SK-N-SH (cell line): ENCODE measurements at regions not wholly inside any gene's neighbourhood (a gene's known extent, or its start where the extent isn't known, plus 50 kb on each side); places are given as distances from the start of the nearest gene placed in this dataset.

Experiments used
- CTCF ChIA-PET: fragments of 300-600, 350-600 bp; formaldehyde crosslinking; extraction: SDS; loops from one replicate; lab custom pipeline; 2021; lab: Yijun Ruan, JAX
- POLR2A ChIA-PET: fragments of 350-600 bp; sonication (Branson Sonifier 250); formaldehyde crosslinking; extraction: SDS; loops from one replicate; lab custom pipeline; 2020; ENCODE audit warnings: antibody characterized with exemption, inconsistent platforms; lab: Yijun Ruan, JAX
- DNase-seq: peaks from one replicate; pipeline ENCODE4 v3.0.0; 2012
- H2AFZ ChIP-seq: fragments of 200-600 bp; sonication (generic); 2 replicates; pipeline ENCODE4 v1.8.1; 2016; ENCODE audit warnings: antibody characterized with exemption, mild to moderate bottlenecking, low read depth
- H3F3A ChIP-seq: fragments of 200-600 bp; sonication (generic); replicated peaks from 2 replicates; pipeline ENCODE3; 2016; ENCODE audit warnings: antibody characterized with exemption, mild to moderate bottlenecking; ENCODE audit not compliant: insufficient read depth
- H3K27ac ChIP-seq, 2 experiments: fragments of 200-500 bp in 1 of 2; fragments of 200-600 bp in 1 of 2; sonication (Bioruptor generic) in 1 of 2; sonication (generic), shearing (Covaris generic) in 1 of 2; 2 replicates each; pipeline versions ENCODE4 v1.5.1 to v1.6.1; 2014 to 2016; ENCODE audit warnings: low read depth in 2 of 2, inconsistent platforms in 1 of 2, low read length in 1 of 2, mild to moderate bottlenecking in 1 of 2, mixed read lengths in 1 of 2
- H3K27me3 ChIP-seq: fragments of 200-600 bp; sonication (generic), shearing (Covaris generic); 2 replicates; pipeline ENCODE4 v1.6.1; 2016; ENCODE audit warnings: mixed run types; ENCODE audit not compliant: insufficient read depth
- H3K36me3 ChIP-seq, 2 experiments: fragments of 200-500 bp in 1 of 2; fragments of 200-600 bp in 1 of 2; sonication (Bioruptor generic) in 1 of 2; sonication (generic) in 1 of 2; replicated peaks in 1 of 2; 2 replicates each; pipeline versions ENCODE3 to v1.5.1; 2014 to 2016; ENCODE audit warnings: low read length in 1 of 2, mild to moderate bottlenecking in 1 of 2; ENCODE audit not compliant: insufficient read depth in 2 of 2, control insufficient read depth in 1 of 2
- H3K4me1 ChIP-seq, 2 experiments: fragments of 200-500 bp in 1 of 2; fragments of 200-600 bp in 1 of 2; sonication (Bioruptor generic) in 1 of 2; sonication (generic), shearing (Covaris generic) in 1 of 2; 2 replicates each; pipeline versions ENCODE4 v1.5.1 to v1.6.1; 2014 to 2016; ENCODE audit warnings: low read depth in 1 of 2, low read length in 1 of 2, mixed run types in 1 of 2; ENCODE audit not compliant: insufficient read depth in 2 of 2, control insufficient read depth in 1 of 2
- H3K4me2 ChIP-seq: fragments of 200-600 bp; sonication (generic), shearing (Covaris generic); 2 replicates; pipeline ENCODE4 v1.6.1; 2017; ENCODE audit warnings: mixed run types
- H3K4me3 ChIP-seq, 2 experiments: fragments of 200-500 bp in 1 of 2; fragments of 200-600 bp in 1 of 2; sonication (Bioruptor generic) in 1 of 2; sonication (generic), shearing (Covaris generic) in 1 of 2; 2 replicates each; pipeline versions ENCODE4 v1.5.1 to v1.8.1; 2014 to 2016; ENCODE audit warnings: low read depth in 2 of 2, inconsistent platforms in 1 of 2, low read length in 1 of 2, mild to moderate bottlenecking in 1 of 2, mixed read lengths in 1 of 2, moderate library complexity in 1 of 2
- H3K79me2 ChIP-seq: fragments of 200-600 bp; sonication (generic); 2 replicates; pipeline ENCODE4 v1.8.1; 2017; ENCODE audit warnings: mild to moderate bottlenecking; ENCODE audit not compliant: insufficient read depth
- H3K9ac ChIP-seq: fragments of 200-600 bp; sonication (generic); 2 replicates; pipeline ENCODE4 v1.6.1; 2017; ENCODE audit warnings: mixed run types
- H3K9me2 ChIP-seq: fragments of 200-600 bp; sonication (generic); 2 replicates; pipeline ENCODE4 v1.6.1; 2017; ENCODE audit warnings: mixed run types
- H3K9me3 ChIP-seq: fragments of 200-600 bp; sonication (generic); 2 replicates; pipeline ENCODE4 v1.6.1; 2017; ENCODE audit warnings: mixed run types, mild to moderate bottlenecking, moderate library complexity
- H4K20me1 ChIP-seq: fragments of 200-600 bp; sonication (generic); 2 replicates; pipeline ENCODE4 v1.6.1; 2017; ENCODE audit warnings: mild to moderate bottlenecking, mixed run types; ENCODE audit not compliant: insufficient read depth
- FOSL2 ChIP-seq: IDR thresholded peaks from 2 replicates; pipeline ENCODE4 v1.4.0; 2012; ENCODE audit warnings: low read depth, mild to moderate bottlenecking, moderate library complexity, borderline replicate concordance
- FOXM1 ChIP-seq: IDR thresholded peaks from 2 replicates; pipeline ENCODE4 v1.4.0; 2012; ENCODE audit warnings: low read depth, mild to moderate bottlenecking
- GABPA ChIP-seq: IDR thresholded peaks from 2 replicates; pipeline ENCODE4 v1.4.0; 2012; ENCODE audit warnings: low read depth, mild to moderate bottlenecking
- GATA2 ChIP-seq: sonication (generic); formaldehyde crosslinking; IDR thresholded peaks from 2 replicates; pipeline ENCODE4 v1.5.0; 2020; ENCODE audit warnings: mild to moderate bottlenecking, missing genetic modification reagents
- IRF3 ChIP-seq: fragments of 150-350 bp; IDR thresholded peaks from 2 replicates; pipeline ENCODE4 v1.6.1; 2016; ENCODE audit warnings: mild to moderate bottlenecking, low read depth, low read length
- JUND ChIP-seq: IDR thresholded peaks from 2 replicates; pipeline ENCODE4 v1.4.0; 2012
- MAX ChIP-seq: IDR thresholded peaks from 2 replicates; pipeline ENCODE4 v1.4.0; 2012; ENCODE audit warnings: low read depth
- MXI1 ChIP-seq: IDR thresholded peaks from 2 replicates; pipeline ENCODE4 v1.6.1; 2012; ENCODE audit warnings: mild to moderate bottlenecking, low read depth, low read length, improper control_type of control experiment
- NRF1 ChIP-seq: IDR thresholded peaks from 2 replicates; pipeline ENCODE4 v1.6.1; 2012; ENCODE audit warnings: low read depth, mild to moderate bottlenecking, low read length
- POLR2AphosphoS5 ChIP-seq: IDR thresholded peaks from 2 replicates; pipeline ENCODE4 v1.6.1; 2012; ENCODE audit warnings: low read depth, low read length
- REST ChIP-seq: IDR thresholded peaks from 2 replicates; pipeline ENCODE4 v1.6.1; 2012; ENCODE audit warnings: mild to moderate bottlenecking, low read depth, low read length, moderate library complexity
- TAF1 ChIP-seq: IDR thresholded peaks from 2 replicates; pipeline ENCODE4 v1.6.1; 2012; ENCODE audit warnings: low read depth, mild to moderate bottlenecking, low read length, moderate library complexity, borderline replicate concordance
- TCF12 ChIP-seq: IDR thresholded peaks from 2 replicates; pipeline ENCODE4 v1.4.0; 2012
- USF1 ChIP-seq: IDR thresholded peaks from 2 replicates; pipeline ENCODE4 v1.4.0; 2012; ENCODE audit warnings: low read depth, borderline replicate concordance
- USF2 ChIP-seq: fragments of 150-350 bp; IDR thresholded peaks from 2 replicates; pipeline ENCODE4 v1.6.1; 2017; ENCODE audit warnings: antibody characterized with exemption, low read length, low read depth, borderline replicate concordance
- YY1 ChIP-seq: IDR thresholded peaks from 2 replicates; pipeline ENCODE4 v1.4.0; 2012; ENCODE audit warnings: low read depth, mild to moderate bottlenecking
- ZBTB33 ChIP-seq: IDR thresholded peaks from 2 replicates; pipeline ENCODE4 v1.4.0; 2012; ENCODE audit warnings: low read depth, borderline replicate concordance
- WGBS: methylation state at CpG from one replicate; pipeline ENCODE4 v1.1.6; 2017; ENCODE audit warnings: low lambda C conversion rate; 5-methylcytosine and 5-hydroxymethylcytosine counted together

GRCh38 chr12:58978717-58979116 is 58.4 kb upstream of the LRIG3 start:
- Histone ChIP-seq H3K4me1 (no peaks in the 10 kb centered on the region), H3K27ac (no peak overlapping the region), H3K79me2 (no peaks in the 10 kb centered on the region), H4K20me1 (no peaks in the 10 kb centered on the region), H3K9me3 (no peaks in the 10 kb centered on the region), H3K9ac (no peak overlapping the region), H3K4me2 (no peak overlapping the region), H3F3A (no peaks in the 10 kb centered on the region), H3K4me3 (no peak overlapping the region), H3K27me3 (no peaks in the 10 kb centered on the region; the same call in 1 of the 2 replicates), H3K36me3 (no peaks in the 10 kb centered on the region), H2AFZ (no peak overlapping the region), H3K9me2 (no peaks in the 10 kb centered on the region)
- 20% methylated on average over 3 of the region's 3 CpGs for WGBS
- POLR2A ChIA-PET: no interaction called here
- no peak for TF ChIP-seq USF1
- no peak for TF ChIP-seq NRF1
- no peak for TF ChIP-seq TAF1
- TF ChIP-seq MXI1: no peak
- TF ChIP-seq JUND: no peak
- TF ChIP-seq REST: no peak
- no peak for TF ChIP-seq MAX
- no peak for TF ChIP-seq YY1
- TF ChIP-seq USF2: no peak
- no peak for TF ChIP-seq FOSL2
- CTCF ChIA-PET: no interaction called here
- no peak for DNase-seq

GRCh38 chr12:58977476-58977875 is 57.2 kb upstream of the LRIG3 start:
- 20% methylated on average over 4 of the region's 4 CpGs for WGBS
- Histone ChIP-seq H3K4me2 (no peak overlapping the region), H3K4me3 (no peak overlapping the region), H3K79me2 (no peaks in the 10 kb centered on the region), H3K27me3 (no peaks in the 10 kb centered on the region; the same call in 1 of the 2 replicates), H3K4me1 (no peaks in the 10 kb centered on the region), H2AFZ (no peak overlapping the region), H3K9me3 (no peaks in the 10 kb centered on the region), H3K9ac (no peak overlapping the region), H4K20me1 (no peaks in the 10 kb centered on the region), H3K27ac (no peak overlapping the region), H3K36me3 (no peaks in the 10 kb centered on the region), H3K9me2 (no peaks in the 10 kb centered on the region), H3F3A (no peaks in the 10 kb centered on the region)
- CTCF ChIA-PET: no interaction called here
- TF ChIP-seq USF2 (no peak), IRF3 (no peak), TAF1 (no peak), MXI1 (no peak), ZBTB33 (no peak), GATA2 (CRISPR knock-in tag) (no peak), TCF12 (no peak), POLR2AphosphoS5 (no peak), GABPA (no peak), FOXM1 (no peak)
- DNase-seq: no peak
- POLR2A ChIA-PET: no interaction called here
